Liver (tissue), 8 donors: ENCODE measurements at regions not wholly inside any gene's neighbourhood (a gene's known extent, or its start where the extent isn't known, plus 50 kb on each side); places are given as distances from the start of the nearest gene placed in this dataset.

Source experiments
- DNase-seq: peaks from one replicate; pipeline ENCODE4 v3.0.0-alpha.2; 2017; ENCODE audit warnings: low spot score
- H3K27ac ChIP-seq, 2 donors: one replicate each; pipeline ENCODE4 v1.7.0; 2013; ENCODE audit warnings: inconsistent platforms in 2 of 2, low read length in 2 of 2, control low read depth in 1 of 2, low read depth in 1 of 2, mild to moderate bottlenecking in 1 of 2
- H3K27me3 ChIP-seq, 4 donors: one replicate each; pipeline versions ENCODE4 v1.6.1 to v1.7.0; 2013; ENCODE audit warnings: low read length in 3 of 4, inconsistent platforms in 1 of 4, mild to moderate bottlenecking in 1 of 4, moderate library complexity in 1 of 4; ENCODE audit not compliant: control insufficient read depth in 4 of 4, insufficient read depth in 4 of 4
- H3K36me3 ChIP-seq, 4 donors: one replicate each; pipeline versions ENCODE4 v1.6.1 to v1.7.0; 2013; ENCODE audit warnings: low read length in 3 of 4, mild to moderate bottlenecking in 3 of 4, low read depth in 1 of 4, moderate library complexity in 1 of 4; ENCODE audit not compliant: control insufficient read depth in 4 of 4, insufficient read depth in 3 of 4
- H3K4me1 ChIP-seq, 4 donors: one replicate each; pipeline versions ENCODE4 v1.6.1 to v1.7.0; 2013; ENCODE audit warnings: low read length in 3 of 4, mild to moderate bottlenecking in 3 of 4, moderate library complexity in 1 of 4; ENCODE audit not compliant: control insufficient read depth in 4 of 4, insufficient read depth in 4 of 4
- H3K4me3 ChIP-seq, 3 donors: one replicate each; pipeline versions ENCODE4 v1.6.1 to v1.7.0; 2013; ENCODE audit warnings: low read length in 3 of 3, control low read depth in 1 of 3, low read depth in 1 of 3, mild to moderate bottlenecking in 1 of 3
- H3K9ac ChIP-seq, 2 donors: one replicate each; pipeline ENCODE4 v1.7.0; 2013; ENCODE audit warnings: low read length in 2 of 2, mild to moderate bottlenecking in 2 of 2, moderate library complexity in 2 of 2, control low read depth in 1 of 2, low read depth in 1 of 2
- H3K9me3 ChIP-seq, 4 donors: one replicate each; pipeline versions ENCODE4 v1.6.1 to v1.7.0; 2013; ENCODE audit warnings: low read length in 3 of 4; ENCODE audit not compliant: control insufficient read depth in 4 of 4
- ATF3 ChIP-seq: IDR thresholded peaks from 2 replicates; pipeline ENCODE4 v1.6.1; 2016; ENCODE audit warnings: antibody characterized with exemption
- EGR1 ChIP-seq, 2 donors: IDR thresholded peaks; 2 replicates each; pipeline ENCODE4 v1.6.1; 2016 to 2018; ENCODE audit warnings: antibody characterized with exemption in 2 of 2, low read depth in 2 of 2
- FOXA1 ChIP-seq: IDR thresholded peaks from 2 replicates; pipeline ENCODE4 v1.6.1; 2016; ENCODE audit warnings: antibody characterized with exemption
- FOXA2 ChIP-seq: IDR thresholded peaks from 2 replicates; pipeline ENCODE4 v1.6.1; 2016; ENCODE audit warnings: antibody characterized with exemption
- GABPA ChIP-seq, 2 donors: IDR thresholded peaks in 1 of 2; conservative IDR thresholded peaks in 1 of 2; 2 replicates each; pipeline ENCODE4 v1.6.1; 2016; ENCODE audit warnings: antibody characterized with exemption in 2 of 2, mild to moderate bottlenecking in 1 of 2, moderate library complexity in 1 of 2
- HNF4A ChIP-seq, 2 donors: conservative IDR thresholded peaks; 2 replicates each; pipeline ENCODE4 v1.6.1; 2016; ENCODE audit warnings: antibody characterized with exemption in 2 of 2, mild to moderate bottlenecking in 2 of 2
- NR2F2 ChIP-seq: IDR thresholded peaks from 2 replicates; pipeline ENCODE4 v1.6.1; 2016; ENCODE audit warnings: antibody characterized with exemption
- RAD21 ChIP-seq, 2 donors: IDR thresholded peaks; 2 replicates each; pipeline ENCODE4 v1.6.1; 2016; ENCODE audit warnings: antibody characterized with exemption in 2 of 2, mild to moderate bottlenecking in 2 of 2
- REST ChIP-seq: IDR thresholded peaks from 2 replicates; pipeline ENCODE4 v1.6.1; 2016; ENCODE audit warnings: antibody characterized with exemption, mild to moderate bottlenecking
- RXRA ChIP-seq, 2 donors: IDR thresholded peaks; 2 replicates each; pipeline ENCODE4 v1.6.1; 2017 to 2018; ENCODE audit warnings: antibody characterized with exemption in 2 of 2, mild to moderate bottlenecking in 1 of 2
- SP1 ChIP-seq: IDR thresholded peaks from 2 replicates; pipeline ENCODE4 v1.6.1; 2018; ENCODE audit warnings: antibody characterized with exemption, mild to moderate bottlenecking
- TAF1 ChIP-seq: conservative IDR thresholded peaks from 2 replicates; pipeline ENCODE4 v1.6.1; 2016; ENCODE audit warnings: antibody characterized with exemption, mild to moderate bottlenecking
- YY1 ChIP-seq: IDR thresholded peaks from 2 replicates; pipeline ENCODE4 v1.6.1; 2016; ENCODE audit warnings: antibody characterized with exemption, mild to moderate bottlenecking
- ZBTB33 ChIP-seq: IDR thresholded peaks from 2 replicates; pipeline ENCODE4 v1.6.1; 2016; ENCODE audit warnings: antibody characterized with exemption
- WGBS: extraction: QIAGEN DNeasy Blood & Tissue Kit; methylation state at CpG from one replicate; pipeline ENCODE4 v1.1.7; 2013; 5-methylcytosine and 5-hydroxymethylcytosine counted together
- TF ChIP-seq, protein P1 (sequence below): fragments of 150-350 bp; IDR thresholded peaks from 2 replicates; pipeline ENCODE4 v1.5.1; 2017; ENCODE audit warnings: improper control_type of control experiment, low read depth, low read length; ENCODE audit not compliant: missing input control
- TF ChIP-seq, protein P2 (sequence below): IDR thresholded peaks from 2 replicates; pipeline ENCODE4 v1.6.1; 2016; ENCODE audit warnings: antibody characterized with exemption
- donor health status: healthy.
- donor health status: healthy.
- donor health status: healthy.
- donor health status: healthy.
- donor health status: healthy.

DNA sequence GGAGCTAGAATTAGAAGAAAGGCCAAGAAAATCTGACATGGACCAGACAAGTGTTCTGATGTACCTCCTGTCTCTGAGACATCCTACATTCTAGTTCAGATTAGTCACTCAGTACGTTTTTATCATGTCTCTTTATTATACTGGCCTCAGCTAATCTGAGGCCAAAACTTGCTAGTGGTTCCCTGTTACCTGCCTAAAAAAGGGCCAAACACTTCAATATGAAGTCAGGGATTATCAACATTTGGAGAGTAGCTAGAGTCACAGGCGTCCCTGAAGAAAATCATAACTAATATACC is 587.4 kb downstream of the PRELID2 start:
- no peak overlapping the region for H3K27ac ChIP-seq
- peaks cover 0 to 3% (median 0%) of the 10 kb centered on the region in 4 donors for H3K9me3 ChIP-seq
- H3K9ac ChIP-seq: no peak overlapping the region
- no peaks in the 10 kb centered on the region for H3K4me1 ChIP-seq
- no peak for DNase-seq
- WGBS: 71% methylated on average over 2 of the region's 2 CpGs
- H3K4me3 ChIP-seq: no peak overlapping the region
- H3K36me3 ChIP-seq: no peaks in the 10 kb centered on the region
- TF ChIP-seq YY1: no peak
- no peak for TF ChIP-seq FOXA2
- no peak for TF ChIP-seq NR2F2
- TF ChIP-seq GABPA (IDR thresholded peaks at IDR 0.05 in 1 of 2, conservative IDR thresholded peaks at IDR 0.05 in 1 of 2): no peak
- no peak for TF ChIP-seq TAF1
- no peak for TF ChIP-seq HNF4A (conservative IDR thresholded peaks at IDR 0.05)
- TF ChIP-seq, protein P1, sequence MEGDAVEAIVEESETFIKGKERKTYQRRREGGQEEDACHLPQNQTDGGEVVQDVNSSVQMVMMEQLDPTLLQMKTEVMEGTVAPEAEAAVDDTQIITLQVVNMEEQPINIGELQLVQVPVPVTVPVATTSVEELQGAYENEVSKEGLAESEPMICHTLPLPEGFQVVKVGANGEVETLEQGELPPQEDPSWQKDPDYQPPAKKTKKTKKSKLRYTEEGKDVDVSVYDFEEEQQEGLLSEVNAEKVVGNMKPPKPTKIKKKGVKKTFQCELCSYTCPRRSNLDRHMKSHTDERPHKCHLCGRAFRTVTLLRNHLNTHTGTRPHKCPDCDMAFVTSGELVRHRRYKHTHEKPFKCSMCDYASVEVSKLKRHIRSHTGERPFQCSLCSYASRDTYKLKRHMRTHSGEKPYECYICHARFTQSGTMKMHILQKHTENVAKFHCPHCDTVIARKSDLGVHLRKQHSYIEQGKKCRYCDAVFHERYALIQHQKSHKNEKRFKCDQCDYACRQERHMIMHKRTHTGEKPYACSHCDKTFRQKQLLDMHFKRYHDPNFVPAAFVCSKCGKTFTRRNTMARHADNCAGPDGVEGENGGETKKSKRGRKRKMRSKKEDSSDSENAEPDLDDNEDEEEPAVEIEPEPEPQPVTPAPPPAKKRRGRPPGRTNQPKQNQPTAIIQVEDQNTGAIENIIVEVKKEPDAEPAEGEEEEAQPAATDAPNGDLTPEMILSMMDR: no peak
- no peak for TF ChIP-seq SP1
- TF ChIP-seq ATF3: no peak
- no peak for TF ChIP-seq ZBTB33
- TF ChIP-seq, protein P2, sequence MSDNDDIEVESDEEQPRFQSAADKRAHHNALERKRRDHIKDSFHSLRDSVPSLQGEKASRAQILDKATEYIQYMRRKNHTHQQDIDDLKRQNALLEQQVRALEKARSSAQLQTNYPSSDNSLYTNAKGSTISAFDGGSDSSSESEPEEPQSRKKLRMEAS: no peak
- TF ChIP-seq RXRA (IDR thresholded peaks at IDR 0.05): no peak
- H3K27me3 ChIP-seq: no peaks in the 10 kb centered on the region

DNA sequence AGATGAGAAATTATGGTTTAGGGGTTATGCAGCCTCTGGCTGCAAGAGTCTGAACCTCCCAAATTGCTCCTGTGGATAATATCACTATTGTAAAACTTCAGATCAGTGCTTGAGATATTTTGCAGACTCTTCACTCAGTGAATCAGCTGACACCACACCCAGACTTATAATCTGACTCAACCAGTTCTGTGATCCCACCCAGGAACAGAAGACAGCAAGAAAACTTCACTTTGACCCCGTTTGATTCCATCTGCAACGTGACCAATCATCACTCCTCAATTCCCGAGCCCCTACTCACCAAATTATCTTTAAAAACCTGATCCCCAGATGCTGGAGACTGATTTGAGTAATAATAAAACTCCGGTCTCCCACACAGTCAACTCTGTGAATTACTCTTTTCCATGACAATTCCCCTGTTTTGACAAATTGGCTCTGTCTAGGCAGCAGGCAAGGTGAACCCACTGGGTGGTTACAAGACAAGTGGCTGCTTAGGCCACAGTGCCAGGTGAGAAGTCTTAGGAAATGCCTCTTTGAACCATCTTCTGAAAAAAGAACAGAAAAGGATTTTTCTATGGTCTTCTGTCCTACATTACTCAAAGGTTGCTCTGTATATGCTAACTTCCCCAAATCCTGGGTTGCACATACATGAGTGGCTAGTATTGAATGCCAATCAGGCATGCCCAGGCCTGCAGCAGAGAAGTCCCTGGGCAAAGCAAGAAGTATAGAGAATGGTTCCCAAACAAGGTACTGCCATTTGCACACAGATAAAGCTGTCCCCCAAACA is 588.0 kb downstream of the PRELID2 start:
- no peak overlapping the region for H3K9ac ChIP-seq
- no peak overlapping the region for H3K27ac ChIP-seq
- 61% methylated on average over 4 of the region's 4 CpGs for WGBS
- no peaks in the 10 kb centered on the region for H3K36me3 ChIP-seq
- H3K4me1 ChIP-seq: no peaks in the 10 kb centered on the region
- peaks cover 0 to 3% (median 0%) of the 10 kb centered on the region in 4 donors for H3K9me3 ChIP-seq
- no peaks in the 10 kb centered on the region for H3K27me3 ChIP-seq
- no peak for DNase-seq
- TF ChIP-seq RXRA (IDR thresholded peaks at IDR 0.05) (no peak), FOXA1 (no peak), GABPA (IDR thresholded peaks at IDR 0.05 in 1 of 2, conservative IDR thresholded peaks at IDR 0.05 in 1 of 2) (no peak), NR2F2 (no peak), TAF1 (no peak), RAD21 (IDR thresholded peaks at IDR 0.05) (no peak), EGR1 (IDR thresholded peaks at IDR 0.05; ENCODE audit: low read depth in 2 of 2) (no peak), HNF4A (conservative IDR thresholded peaks at IDR 0.05) (no peak), REST (no peak), YY1 (no peak)
- H3K4me3 ChIP-seq: no peak overlapping the region
